ENCODE measurements at regions not wholly inside any gene's neighbourhood (a gene's known extent, or its start where the extent isn't known, plus 50 kb on each side); places are given as distances from the start of the nearest gene placed in this dataset.

GRCh38 chr5:60014331-60014730 lies 120.8 kb upstream of the PDE4D start:
- Histone ChIP-seq H3K27me3 (ENCODE audit: insufficient read depth, low read length, poor library complexity, severe bottlenecking) (no peaks in the 10 kb centered on the region), H3K9ac (ENCODE audit: low read depth, low read length, poor library complexity, severe bottlenecking) (no peak overlapping the region), H3K9me3 (ENCODE audit: insufficient read depth, low read depth, low read length) (no peaks in the 10 kb centered on the region), H3K9me2 (replicated peaks; ENCODE audit: low read depth, low read length) (no peaks in the 10 kb centered on the region), H3K79me2 (ENCODE audit: insufficient read depth, low read length) (no peaks in the 10 kb centered on the region), H4K20me1 (ENCODE audit: insufficient read depth, low read length, poor library complexity, severe bottlenecking) (no peaks in the 10 kb centered on the region), H3K36me3 (ENCODE audit: insufficient read depth, low read length) (no peaks in the 10 kb centered on the region), H3K4me1 (ENCODE audit: insufficient read depth, low read length, poor library complexity, severe bottlenecking) (no peaks in the 10 kb centered on the region), H2AFZ (ENCODE audit: low read length) (no peak overlapping the region), H3K4me3 (ENCODE audit: low read length, poor library complexity, severe bottlenecking) (no peak overlapping the region), H3F3A (ENCODE audit: low read depth) (no peaks in the 10 kb centered on the region), H3K4me2 (ENCODE audit: low read depth, low read length, poor library complexity, severe bottlenecking) (no peak overlapping the region)
- TF ChIP-seq EZH2phosphoT487 (IDR thresholded peaks at IDR 0.05; ENCODE audit: borderline replicate concordance) (no peak), CTCF (conservative IDR thresholded peaks at IDR 0.05; ENCODE audit: low read length) (no peak)

DNA sequence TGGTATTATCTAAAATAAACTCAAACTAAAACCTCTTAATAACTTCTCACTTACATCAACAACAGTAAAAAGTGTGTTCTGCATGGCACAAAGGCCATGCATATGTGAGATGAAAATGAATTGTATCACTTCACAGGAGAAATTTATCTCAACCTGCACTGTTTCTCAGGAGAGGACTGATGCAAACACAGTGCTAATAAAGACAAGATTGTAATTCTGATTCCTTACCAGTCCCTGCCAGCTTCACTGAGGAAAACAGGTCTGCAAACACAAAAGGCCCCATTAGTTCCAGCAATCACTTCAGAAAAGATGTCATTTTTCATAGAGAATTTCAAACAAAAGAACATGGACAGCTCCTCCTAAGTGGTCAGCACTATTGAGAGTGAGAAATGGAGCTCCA lies 117.3 kb upstream of the PDE4D start:
- H3K4me2 ChIP-seq (ENCODE audit: low read depth, low read length, poor library complexity, severe bottlenecking) = no peak overlapping the region
- no peak overlapping the region for H2AFZ ChIP-seq (ENCODE audit: low read length)
- no peaks in the 10 kb centered on the region for H3K9me3 ChIP-seq (ENCODE audit: insufficient read depth, low read depth, low read length)
- H3K4me1 ChIP-seq (ENCODE audit: insufficient read depth, low read length, poor library complexity, severe bottlenecking) = no peaks in the 10 kb centered on the region
- no peaks in the 10 kb centered on the region for H3K27me3 ChIP-seq (ENCODE audit: insufficient read depth, low read length, poor library complexity, severe bottlenecking)
- no peaks in the 10 kb centered on the region for H3K36me3 ChIP-seq (ENCODE audit: insufficient read depth, low read length)
- no peaks in the 10 kb centered on the region for H3K9me2 ChIP-seq (replicated peaks; ENCODE audit: low read depth, low read length)
- no peaks in the 10 kb centered on the region for H3F3A ChIP-seq (ENCODE audit: low read depth)
- no peaks in the 10 kb centered on the region for H4K20me1 ChIP-seq (ENCODE audit: insufficient read depth, low read length, poor library complexity, severe bottlenecking)
- H3K79me2 ChIP-seq (ENCODE audit: insufficient read depth, low read length) = no peaks in the 10 kb centered on the region
- TF ChIP-seq EZH2phosphoT487 (IDR thresholded peaks at IDR 0.05; ENCODE audit: borderline replicate concordance) (no peak), CTCF (conservative IDR thresholded peaks at IDR 0.05; ENCODE audit: low read length) (no peak)
- no peak overlapping the region for H3K9ac ChIP-seq (ENCODE audit: low read depth, low read length, poor library complexity, severe bottlenecking)
- no peak overlapping the region for H3K4me3 ChIP-seq (ENCODE audit: low read length, poor library complexity, severe bottlenecking)

DNA sequence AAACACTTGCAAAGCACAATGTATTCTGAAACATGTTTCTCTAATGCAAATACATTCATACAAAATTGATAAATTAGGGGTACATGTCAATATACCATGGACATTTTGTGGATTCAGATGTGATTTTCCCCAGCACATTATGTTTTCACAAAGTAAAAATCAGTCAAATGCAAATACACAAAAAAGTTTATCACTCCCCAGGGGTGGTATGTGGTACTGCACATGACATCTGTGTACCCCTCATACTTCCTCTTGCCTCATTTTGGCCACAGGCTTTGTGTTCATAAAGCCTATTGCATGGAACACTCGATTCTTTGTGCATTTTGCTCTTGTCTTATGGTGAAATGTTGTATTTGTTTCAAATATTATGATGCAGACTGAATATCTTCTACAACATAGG lies 116.8 kb upstream of the PDE4D start:
- Histone ChIP-seq H3K4me3 (ENCODE audit: low read length, poor library complexity, severe bottlenecking) (no peak overlapping the region), H3K4me1 (ENCODE audit: insufficient read depth, low read length, poor library complexity, severe bottlenecking) (no peaks in the 10 kb centered on the region), H3K79me2 (ENCODE audit: insufficient read depth, low read length) (no peaks in the 10 kb centered on the region), H3K9ac (ENCODE audit: low read depth, low read length, poor library complexity, severe bottlenecking) (no peak overlapping the region), H3K9me2 (replicated peaks; ENCODE audit: low read depth, low read length) (no peaks in the 10 kb centered on the region), H3K36me3 (ENCODE audit: insufficient read depth, low read length) (no peaks in the 10 kb centered on the region), H3F3A (ENCODE audit: low read depth) (no peaks in the 10 kb centered on the region), H3K27me3 (ENCODE audit: insufficient read depth, low read length, poor library complexity, severe bottlenecking) (no peaks in the 10 kb centered on the region), H2AFZ (ENCODE audit: low read length) (no peak overlapping the region), H3K4me2 (ENCODE audit: low read depth, low read length, poor library complexity, severe bottlenecking) (no peak overlapping the region), H4K20me1 (ENCODE audit: insufficient read depth, low read length, poor library complexity, severe bottlenecking) (no peaks in the 10 kb centered on the region), H3K9me3 (ENCODE audit: insufficient read depth, low read depth, low read length) (no peaks in the 10 kb centered on the region)
- TF ChIP-seq CTCF (conservative IDR thresholded peaks at IDR 0.05; ENCODE audit: low read length) (no peak; the same call in none of the 2 replicates), EZH2phosphoT487 (IDR thresholded peaks at IDR 0.05; ENCODE audit: borderline replicate concordance) (no peak)

All from Loucy (cell line).